ENCODE measurements at regions not wholly inside any gene's neighbourhood (a gene's known extent, or its start where the extent isn't known, plus 50 kb on each side); places are given as distances from the start of the nearest gene placed in this dataset.

DNA sequence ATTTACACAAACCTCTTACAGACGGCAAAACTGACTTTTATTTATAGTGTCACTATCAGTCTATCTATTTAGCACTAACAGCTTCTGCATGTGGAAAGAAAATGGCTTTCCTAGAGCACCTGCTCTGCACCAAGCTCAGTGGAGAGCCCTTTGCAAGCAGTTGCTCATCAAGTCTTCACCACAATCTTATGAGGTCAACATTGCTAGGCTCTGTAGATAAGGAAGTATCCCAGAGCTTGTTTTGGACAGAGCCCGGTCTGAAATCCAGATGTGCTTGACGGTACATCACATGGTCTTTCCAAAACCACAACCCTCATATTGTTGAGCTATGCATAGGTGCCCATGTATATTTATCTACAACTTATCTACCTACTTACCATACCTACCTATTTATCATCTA, 572.7 kb upstream of the CDH5 start:
- no peak overlapping the region for H3K4me3 ChIP-seq (replicated peaks; ENCODE audit: low read depth, low read length)
- TF ChIP-seq CTCF (IDR thresholded peaks at IDR 0.05; ENCODE audit: low read length, missing control alignments), result no peak
- DNase-seq (ENCODE audit: low read depth), result no peak

DNA sequence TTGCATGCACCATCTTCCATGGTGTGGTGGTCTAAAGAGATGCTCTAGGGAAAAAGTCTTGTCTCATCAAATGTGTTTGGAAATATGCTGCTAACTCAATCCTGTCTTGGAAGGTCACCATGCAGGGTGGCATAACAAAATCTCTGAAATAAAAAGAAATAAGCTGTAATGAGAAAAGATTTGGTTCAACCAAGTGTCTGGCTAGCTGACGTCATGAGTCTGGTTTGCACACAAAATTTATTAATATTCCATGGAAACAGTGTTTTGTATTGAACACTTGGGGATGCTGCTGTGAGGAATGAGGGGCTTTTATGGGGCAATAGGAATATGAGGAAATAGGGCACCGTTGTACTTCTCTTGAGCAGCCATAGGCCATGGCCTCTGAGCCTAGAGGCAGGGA, 575.7 kb upstream of the CDH5 start:
- no peak overlapping the region for H3K4me3 ChIP-seq (replicated peaks; ENCODE audit: low read depth, low read length)
- TF ChIP-seq CTCF (IDR thresholded peaks at IDR 0.05; ENCODE audit: low read length, missing control alignments), result no peak
- no peak for DNase-seq (ENCODE audit: low read depth)

DNA sequence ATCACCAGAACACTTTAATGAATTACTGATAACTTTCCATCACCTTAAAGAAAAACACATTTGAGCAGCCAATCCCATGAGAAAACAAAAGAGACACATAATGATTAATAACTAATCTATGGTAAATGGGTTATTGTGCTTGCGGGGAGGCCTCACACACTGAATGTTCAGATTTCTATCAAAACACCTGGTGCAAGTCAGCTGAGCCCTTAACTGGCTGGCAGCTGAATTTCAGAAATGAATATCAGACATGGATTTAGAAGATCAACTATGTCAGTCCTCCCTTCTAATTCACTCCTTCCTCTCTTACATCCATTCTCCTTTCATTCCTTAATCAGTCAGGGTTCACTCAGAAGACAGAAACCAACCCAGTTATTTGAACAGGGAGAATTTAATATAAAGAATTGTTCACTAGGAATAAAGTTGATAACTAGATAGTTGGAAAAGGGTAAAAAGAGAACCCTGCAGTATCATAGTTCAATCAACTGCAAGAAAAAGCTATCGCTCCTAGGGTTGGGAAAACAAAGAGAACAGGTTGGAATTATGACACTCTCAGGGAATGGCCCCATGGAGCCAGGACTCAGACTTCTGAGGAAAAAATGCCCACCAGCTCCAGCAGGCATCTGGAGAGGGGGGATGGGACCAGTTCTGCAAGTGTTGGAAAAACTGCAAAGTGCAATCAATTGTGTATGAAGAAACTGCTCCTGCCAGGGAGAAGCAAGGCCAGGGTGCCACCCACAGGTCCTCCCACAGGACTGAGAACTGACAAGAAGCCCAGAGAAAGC, 577.1 kb upstream of the CDH5 start:
- no peak for TF ChIP-seq CTCF (IDR thresholded peaks at IDR 0.05; ENCODE audit: low read length, missing control alignments)
- no peak overlapping the region for H3K4me3 ChIP-seq (replicated peaks; ENCODE audit: low read depth, low read length)
- DNase-seq (ENCODE audit: low read depth), result no peak

- TF ChIP-seq CTCF (IDR thresholded peaks at IDR 0.05; ENCODE audit: low read length, missing control alignments), result no peak
- no peak for DNase-seq (ENCODE audit: low read depth)
- H3K4me3 ChIP-seq (replicated peaks; ENCODE audit: low read depth, low read length), result no peak overlapping the region
These were observed 577.9 kb upstream of the CDH5 start for GRCh38 chr16:65788434-65789140.

DNA sequence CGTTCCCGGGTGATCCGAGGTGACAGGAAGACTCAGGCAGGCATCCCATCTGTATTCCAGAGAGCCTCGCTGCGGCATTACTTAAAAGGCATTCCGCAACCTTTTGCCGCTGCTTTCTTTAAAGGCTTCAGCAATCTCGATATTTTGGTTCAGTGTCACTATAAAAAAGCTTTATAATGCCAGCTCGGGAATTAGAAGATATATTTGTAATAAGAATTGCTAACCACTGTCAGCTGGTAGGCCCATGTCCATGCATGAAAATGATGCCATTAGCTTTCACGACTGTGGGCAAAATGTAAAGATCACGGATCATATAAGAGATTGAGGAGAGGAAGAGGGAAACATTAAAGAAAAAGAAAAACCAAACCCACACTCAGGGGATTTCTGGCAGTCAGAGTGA, 578.6 kb upstream of the CDH5 start:
- no peak for DNase-seq (ENCODE audit: low read depth)
- TF ChIP-seq CTCF (IDR thresholded peaks at IDR 0.05; ENCODE audit: low read length, missing control alignments), result no peak
- no peak overlapping the region for H3K4me3 ChIP-seq (replicated peaks; ENCODE audit: low read depth, low read length)

DNA sequence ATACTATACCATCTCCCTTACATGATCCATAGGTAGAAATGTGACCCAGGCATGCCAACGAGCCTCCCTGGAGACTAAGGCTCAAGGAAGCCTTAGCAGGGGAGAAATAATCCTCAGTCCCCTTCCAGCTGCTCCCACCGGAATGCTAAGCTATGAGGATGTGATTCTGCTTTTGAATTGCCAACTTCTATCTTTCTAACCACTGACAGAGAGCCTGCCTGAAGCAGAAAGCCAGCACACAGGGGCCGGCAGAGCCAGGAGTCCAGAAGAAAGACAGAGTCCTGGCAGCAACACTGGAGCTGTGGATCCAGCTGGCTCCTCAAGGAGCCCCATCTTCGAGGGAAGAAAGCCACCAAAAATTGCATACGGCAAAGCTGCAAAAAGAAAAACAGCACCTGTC, 579.6 kb upstream of the CDH5 start:
- no peak for DNase-seq (ENCODE audit: low read depth)
- TF ChIP-seq CTCF (IDR thresholded peaks at IDR 0.05; ENCODE audit: low read length, missing control alignments), result no peak
- H3K4me3 ChIP-seq (replicated peaks; ENCODE audit: low read depth, low read length), result no peak overlapping the region
